Gastroesophageal sphincter (tissue), 3 donors: ENCODE measurements at regions not wholly inside any gene's neighbourhood (a gene's known extent, or its start where the extent isn't known, plus 50 kb on each side); places are given as distances from the start of the nearest gene placed in this dataset.

Experiments used
- CTCF ChIP-seq, 4 experiments: fragments of 200-600 bp in 2 of 4; fragments of 450-650 bp in 2 of 4; sonication (generic) in 1 of 4; IDR thresholded peaks; one replicate each; pipeline ENCODE4 v1.5.1; 2017 to 2019; ENCODE audit warnings: antibody characterized with exemption in 4 of 4, mild to moderate bottlenecking in 2 of 4, moderate library complexity in 2 of 4
- POLR2A ChIP-seq, 2 donors: fragments of 450-650 bp; IDR thresholded peaks; one replicate each; pipeline ENCODE4 v1.6.1; 2017; ENCODE audit warnings: antibody characterized with exemption in 2 of 2, mild to moderate bottlenecking in 2 of 2, moderate library complexity in 1 of 2

- TF ChIP-seq POLR2A (IDR thresholded peaks at IDR 0.05) (no peak), CTCF (IDR thresholded peaks at IDR 0.05) (no peak)
Observed at GRCh38 chr17:52283872-52284271, 125.4 kb upstream of the CA10 start.
